Panc1 (cell line): ENCODE measurements at regions not wholly inside any gene's neighbourhood (a gene's known extent, or its start where the extent isn't known, plus 50 kb on each side); places are given as distances from the start of the nearest gene placed in this dataset.

ENCODE experiments used
- ATAC-seq: fragments of 200-7000 bp; cut with Tn5 transposase; 2 replicates; pipeline ENCODE4 v1.9.1; 2020; ENCODE audit warnings: mild to moderate bottlenecking, moderate library complexity
- BruUV-seq: library from RNA; stranded (reverse); fragments of 400-500 nt; replicated peaks from 2 replicates; lab custom pipeline; 2021; lab: Mats Ljungman, UMichigan
- CTCF ChIA-PET: fragments of 300-600 bp; sonication (Branson Sonifier 250); formaldehyde crosslinking; loops from one replicate; lab custom pipeline; 2022; ENCODE audit warnings: antibody characterized with exemption; lab: Charles Lee
- POLR2A ChIA-PET: fragments of 300-600 bp; sonication (Branson Sonifier 250); formaldehyde crosslinking; loops from one replicate; lab custom pipeline; 2022; ENCODE audit warnings: antibody characterized with exemption; lab: Charles Lee
- DNase-seq: peaks from one replicate; pipeline ENCODE4 v3.0.0-alpha.2; 2010; ENCODE audit warnings: low read depth, low spot score
- H3K27ac ChIP-seq: 2 replicates; pipeline ENCODE4 v1.5.1; 2011; ENCODE audit warnings: mild to moderate bottlenecking, low read length, inconsistent platforms
- H3K27me3 ChIP-seq: fragments of 200-500 bp; sonication (Bioruptor generic); 2 replicates; pipeline ENCODE4 v1.6.0; 2014; ENCODE audit warnings: low read length, inconsistent platforms; ENCODE audit not compliant: control insufficient read depth, insufficient read depth
- H3K36me3 ChIP-seq: fragments of 200-500 bp; sonication (Bioruptor generic); 2 replicates; pipeline ENCODE4 v1.5.1; 2014; ENCODE audit warnings: inconsistent platforms, mild to moderate bottlenecking, low read length, moderate library complexity; ENCODE audit not compliant: control insufficient read depth, insufficient read depth
- H3K4me1 ChIP-seq: 2 replicates; pipeline ENCODE4 v1.5.1; 2011; ENCODE audit warnings: inconsistent platforms, mild to moderate bottlenecking, low read length, moderate library complexity; ENCODE audit not compliant: control insufficient read depth, insufficient read depth
- H3K4me3 ChIP-seq, 2 experiments: 2 replicates each; pipeline ENCODE4 v1.5.1; 2011 to 2012; ENCODE audit warnings: low read depth in 2 of 2, low read length in 2 of 2, mild to moderate bottlenecking in 2 of 2, inconsistent platforms in 1 of 2, moderate library complexity in 1 of 2
- H3K9me3 ChIP-seq: fragments of 200-500 bp; sonication (Bioruptor generic); 2 replicates; pipeline ENCODE4 v1.5.1; 2014; ENCODE audit warnings: low read depth, mild to moderate bottlenecking, inconsistent platforms, low read length, moderate library complexity; ENCODE audit not compliant: control insufficient read depth, insufficient read depth
- CTCF ChIP-seq: fragments of 450-650 bp; IDR thresholded peaks from 2 replicates; pipeline ENCODE4 v1.5.1; 2017; ENCODE audit warnings: mild to moderate bottlenecking
- POLR2AphosphoS5 ChIP-seq: IDR thresholded peaks from 2 replicates; pipeline ENCODE4 v1.6.1; 2012; ENCODE audit warnings: mild to moderate bottlenecking, low read depth, low read length, moderate library complexity
- REST ChIP-seq, 2 experiments: IDR thresholded peaks; 2 replicates each; pipeline ENCODE4 v1.6.1; 2011 to 2012; ENCODE audit warnings: low read depth in 2 of 2, control low read depth in 1 of 2, low read length in 1 of 2, mild to moderate bottlenecking in 1 of 2, moderate library complexity in 1 of 2; ENCODE audit not compliant: insufficient read depth in 1 of 2
- SIN3A ChIP-seq: IDR thresholded peaks from 2 replicates; pipeline ENCODE4 v1.6.1; 2012; ENCODE audit warnings: low read depth, mild to moderate bottlenecking, low read length, moderate library complexity, borderline replicate concordance; ENCODE audit not compliant: insufficient read depth
- TCF7L2 ChIP-seq: IDR thresholded peaks from 2 replicates; pipeline ENCODE4 v1.6.1; 2011; ENCODE audit warnings: mild to moderate bottlenecking, low read depth, low read length, inconsistent platforms
- in situ Hi-C: cut with HindIII; loops from 2 replicates; pipeline ENCODE4 v1.10.0; 2016; ENCODE audit warnings: low sequenced_read_pairs, low pct_unique_long_range_greater_than_20kb
- intact Hi-C: fragments of 100-400 bp; cut with micrococcal nuclease; formaldehyde crosslinking; loops from one replicate; pipeline ENCODE4 v1.10.0; 2022; ENCODE audit not compliant: unreplicated experiment

GRCh38 chr13:54513254-54513653 is 1484.6 kb downstream of the OLFM4 start:
- Histone ChIP-seq H3K27me3 (no peaks in the 10 kb centered on the region), H3K9me3 (no peaks in the 10 kb centered on the region), H3K36me3 (no peaks in the 10 kb centered on the region), H3K27ac (no peak overlapping the region), H3K4me3 (no peak overlapping the region), H3K4me1 (no peaks in the 10 kb centered on the region)
- POLR2A ChIA-PET = no interaction called here
- intact Hi-C loops = no loop called here
- no peak for DNase-seq
- CTCF ChIA-PET = no interaction called here
- no TSS peak for BruUV-seq
- TF ChIP-seq TCF7L2 (no peak), REST (IDR thresholded peaks at IDR 0.05; ENCODE audit: insufficient read depth in 1 of 2, low read depth in 2 of 2, low read length in 1 of 2) (no peak), SIN3A (no peak), POLR2AphosphoS5 (no peak), CTCF (no peak)
- no peak for ATAC-seq
- in situ Hi-C loops = no loop called here

GRCh38 chr13:54536112-54536511 is 1507.5 kb downstream of the OLFM4 start:
- Histone ChIP-seq H3K27ac (no peak overlapping the region), H3K9me3 (no peaks in the 10 kb centered on the region), H3K36me3 (no peaks in the 10 kb centered on the region), H3K4me3 (no peak overlapping the region), H3K4me1 (no peaks in the 10 kb centered on the region), H3K27me3 (no peaks in the 10 kb centered on the region)
- POLR2A ChIA-PET = no interaction called here
- CTCF ChIA-PET = no interaction called here
- intact Hi-C loops (no loop called here), in situ Hi-C loops (no loop called here)
- no peak for DNase-seq
- ATAC-seq = no peak
- TF ChIP-seq POLR2AphosphoS5 (no peak), CTCF (peak; percentile 14; the same call in 1 of the 2 replicates)
- no TSS peak for BruUV-seq
